LNCaP clone FGC (cell line): ENCODE measurements at regions not wholly inside any gene's neighbourhood (a gene's known extent, or its start where the extent isn't known, plus 50 kb on each side); places are given as distances from the start of the nearest gene placed in this dataset.
"Not testable (repeated sequence)": the region's sequence is repeated elsewhere in the genome, so short reads cannot be mapped to it uniquely, and the experiment has no call there.

Experiments
- DNase-seq: peaks from one replicate; pipeline ENCODE4 v3.0.0-alpha.2; 2011; ENCODE audit warnings: low read depth
- H3K4me3 ChIP-seq: 2 replicates; pipeline ENCODE4 v1.5.1; 2011; ENCODE audit warnings: mild to moderate bottlenecking, low read depth, low read length, control low read depth
- CTCF ChIP-seq: IDR thresholded peaks from 2 replicates; pipeline ENCODE4 v1.5.1; 2012; ENCODE audit warnings: mild to moderate bottlenecking; ENCODE audit not compliant: control insufficient read depth, insufficient read depth; ENCODE audit errors: extremely low read depth

DNA sequence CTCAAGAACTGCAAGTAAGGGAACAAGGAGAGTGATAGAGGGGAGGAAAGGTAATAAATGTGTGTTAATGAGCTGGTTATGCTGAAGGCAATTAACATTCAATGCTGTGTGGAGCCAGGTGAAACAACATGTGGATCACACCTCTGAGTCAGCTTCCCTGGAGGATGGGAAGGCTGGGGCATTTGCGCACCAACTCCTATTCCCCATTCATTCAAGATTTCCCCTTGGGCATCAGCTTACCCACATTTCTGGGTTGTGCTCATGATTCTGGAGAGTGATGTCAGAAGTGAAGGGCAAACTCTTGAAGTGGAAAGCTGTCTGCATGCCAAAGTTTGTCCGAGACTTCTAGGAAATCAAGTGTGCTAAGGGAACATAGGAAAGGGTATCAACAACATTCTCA is 461.4 kb downstream of the MID1IP1 start:
- DNase-seq: no peak
- no peak for TF ChIP-seq CTCF
- H3K4me3 ChIP-seq: no peak overlapping the region

- no peak for TF ChIP-seq CTCF
- no peak for DNase-seq
- no peak overlapping the region for H3K4me3 ChIP-seq
These were observed 462.8 kb downstream of the MID1IP1 start for GRCh38 chrX:39264023-39264422.

DNA sequence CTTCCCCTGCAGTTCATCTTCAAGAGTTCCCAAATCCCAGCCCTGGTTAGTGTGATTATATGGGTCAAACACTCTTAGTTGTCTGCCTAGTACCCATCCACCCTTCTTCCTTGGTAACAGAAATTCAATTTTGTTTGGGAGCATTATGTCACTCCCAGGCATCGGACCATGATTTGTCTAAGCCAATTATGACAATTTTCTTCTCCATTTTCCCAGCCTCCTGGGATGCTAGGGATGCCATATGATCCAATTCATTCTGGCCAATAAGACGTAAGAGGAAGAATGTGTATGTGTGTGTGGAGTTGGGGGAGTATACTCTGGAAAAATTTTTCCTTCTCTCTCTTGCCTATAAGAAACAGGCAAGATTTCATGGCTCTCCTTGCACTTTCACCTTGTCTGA is 465.9 kb downstream of the MID1IP1 start:
- TF ChIP-seq CTCF: no peak
- no peak overlapping the region for H3K4me3 ChIP-seq
- no peak for DNase-seq

- TF ChIP-seq CTCF: no peak
These were observed 466.9 kb downstream of the MID1IP1 start for GRCh38 chrX:39268207-39268606.

GRCh38 chrX:39275500-39276068 is 474.3 kb downstream of the MID1IP1 start:
- no peak overlapping the region for H3K4me3 ChIP-seq
- DNase-seq: no peak
- no peak for TF ChIP-seq CTCF

More at GRCh38 chrX:39268207-39268606, 466.9 kb downstream of the MID1IP1 start:
- H3K4me3 ChIP-seq: no peak overlapping the region
- DNase-seq: no peak

DNA sequence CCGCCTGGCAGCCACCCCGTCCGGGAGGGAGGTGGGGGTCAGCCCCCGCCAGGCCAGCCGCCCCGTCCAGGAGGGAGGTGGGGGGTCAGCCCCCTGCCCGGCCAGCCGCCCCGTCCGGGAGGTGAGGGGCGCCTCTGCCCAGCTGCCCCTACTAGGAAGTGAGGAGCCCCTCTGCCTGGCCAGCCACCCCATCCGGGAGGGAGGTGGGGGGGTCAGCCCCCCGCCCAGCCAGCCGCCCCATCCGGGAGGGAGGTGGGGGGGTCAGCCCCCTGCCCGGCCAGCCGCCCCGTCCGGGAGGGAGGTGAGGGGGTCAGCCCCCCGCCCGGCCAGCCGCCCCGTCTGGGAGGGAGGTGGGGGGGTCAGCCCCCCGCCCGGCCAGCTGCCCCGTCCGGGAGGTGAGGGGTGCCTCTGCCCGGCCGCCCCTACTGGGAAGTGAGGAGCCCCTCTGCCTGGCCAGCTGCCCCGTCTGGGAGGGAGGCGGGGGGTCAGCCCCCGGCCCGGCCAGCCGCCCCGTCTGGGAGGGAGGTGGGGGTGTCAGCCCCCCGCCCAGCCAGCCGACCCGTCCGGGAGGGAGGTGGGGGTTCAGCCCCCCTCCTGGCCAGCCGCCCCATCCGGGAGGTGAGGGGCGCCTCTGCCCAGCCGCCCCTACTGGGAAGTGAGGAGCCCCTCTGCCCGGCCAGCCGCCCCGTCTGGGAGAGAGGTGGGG is 476.6 kb downstream of the MID1IP1 start:
- not testable (repeated sequence) for H3K4me3 ChIP-seq

GRCh38 chrX:39283239-39283638 is 482.0 kb downstream of the MID1IP1 start:
- no peak for TF ChIP-seq CTCF
- H3K4me3 ChIP-seq: no peak overlapping the region

More for the DNA sequence above, 476.6 kb downstream of the MID1IP1 start:
- not testable (repeated sequence) for DNase-seq

More at GRCh38 chrX:39283239-39283638, 482.0 kb downstream of the MID1IP1 start:
- no peak for DNase-seq
